CD4-positive, alpha-beta memory T cell (primary cell): ENCODE measurements at regions not wholly inside any gene's neighbourhood (a gene's known extent, or its start where the extent isn't known, plus 50 kb on each side); places are given as distances from the start of the nearest gene placed in this dataset.

Experiments used
- CTCF ChIA-PET: fragments of 350-600 bp; sonication (Branson Sonifier 250); formaldehyde crosslinking; loops from one replicate; lab custom pipeline; 2021; ENCODE audit warnings: inconsistent platforms; ENCODE audit not compliant: partially characterized antibody; lab: Charles Lee
- POLR2A ChIA-PET: fragments of 350-600 bp; sonication (Branson Sonifier 250); formaldehyde crosslinking; loops from one replicate; lab custom pipeline; 2021; ENCODE audit not compliant: partially characterized antibody; lab: Charles Lee
- DNase-seq, 5 donors: peaks; one replicate each; pipeline versions ENCODE4 v3.0.0 to v3.0.0-alpha.2; 2020 to 2022; ENCODE audit warnings: mixed read lengths in 1 of 5
- H3K27ac ChIP-seq: one replicate; pipeline ENCODE4 v1.7.0; 2013; ENCODE audit warnings: low read depth, low read length
- H3K27me3 ChIP-seq: 2 replicates; pipeline ENCODE4 v1.7.0; 2013; ENCODE audit warnings: mild to moderate bottlenecking, low read length, moderate library complexity; ENCODE audit not compliant: insufficient read depth
- H3K36me3 ChIP-seq: 2 replicates; pipeline ENCODE4 v1.7.0; 2013; ENCODE audit warnings: mild to moderate bottlenecking, low read length, moderate library complexity; ENCODE audit not compliant: insufficient read depth
- H3K4me1 ChIP-seq: 2 replicates; pipeline ENCODE4 v1.7.0; 2013; ENCODE audit warnings: mild to moderate bottlenecking, low read length, moderate library complexity; ENCODE audit not compliant: insufficient read depth
- H3K4me3 ChIP-seq, 2 donors: one replicate each; pipeline ENCODE4 v1.7.0; 2013; ENCODE audit warnings: low read length in 2 of 2, mild to moderate bottlenecking in 1 of 2
- H3K9me3 ChIP-seq, 2 donors: one replicate each; pipeline ENCODE4 v1.7.0; 2013; ENCODE audit warnings: low read length in 2 of 2, control low read depth in 1 of 2; ENCODE audit not compliant: control insufficient read depth in 1 of 2
- H3K27ac Mint-ChIP-seq, 7 donors: one replicate each; pipeline ENCODE4 v1.8.0; 2020 to 2021; ENCODE audit warnings: mixed read lengths in 7 of 7, mild to moderate bottlenecking in 6 of 7, inconsistent platforms in 3 of 7, moderate library complexity in 3 of 7
- H3K27me3 Mint-ChIP-seq, 2 donors: one replicate each; pipeline ENCODE4 v1.8.0; 2020 to 2021; ENCODE audit warnings: mixed read lengths in 2 of 2
- H3K36me3 Mint-ChIP-seq, 2 donors: one replicate each; pipeline ENCODE4 v1.8.0; 2020 to 2021; ENCODE audit warnings: mixed read lengths in 2 of 2, inconsistent platforms in 1 of 2, mild to moderate bottlenecking in 1 of 2
- H3K4me1 Mint-ChIP-seq, 4 donors: one replicate each; pipeline ENCODE4 v1.8.0; 2020 to 2021; ENCODE audit warnings: mixed read lengths in 4 of 4, mild to moderate bottlenecking in 1 of 4
- H3K4me3 Mint-ChIP-seq, 8 donors: one replicate each; pipeline ENCODE4 v1.8.0; 2020 to 2021; ENCODE audit warnings: mixed read lengths in 8 of 8, mild to moderate bottlenecking in 7 of 8, moderate library complexity in 6 of 8, inconsistent platforms in 3 of 8
- H3K9me3 Mint-ChIP-seq, 8 donors: one replicate each; pipeline ENCODE4 v1.8.0; 2020 to 2021; ENCODE audit warnings: mixed read lengths in 8 of 8, mild to moderate bottlenecking in 5 of 8, inconsistent platforms in 3 of 8, moderate library complexity in 1 of 8
- intact Hi-C: fragments of 100-400 bp; cut with micrococcal nuclease; formaldehyde crosslinking; loops from one replicate; pipeline ENCODE4 v1.15.1; 2023

GRCh38 chr5:125052584-125052983 is 306.1 kb upstream of the ZNF608 start:
- H3K27ac ChIP-seq: no peak overlapping the region
- no peaks in the 10 kb centered on the region for H3K27me3 ChIP-seq
- Mint-ChIP-seq H3K4me1 (no peaks in the 10 kb centered on the region), H3K9me3 (peaks cover 0 to 2% (median 0%) of the 10 kb centered on the region in 8 donors), H3K36me3 (no peaks in the 10 kb centered on the region), H3K27ac (no peak overlapping the region), H3K4me3 (no peak overlapping the region), H3K27me3 (no peaks in the 10 kb centered on the region)
- no peak for DNase-seq
- H3K36me3 ChIP-seq: no peaks in the 10 kb centered on the region
- CTCF ChIA-PET: no interaction called here
- intact Hi-C loops: no loop called here
- no peaks in the 10 kb centered on the region for H3K9me3 ChIP-seq
- no peak overlapping the region for H3K4me3 ChIP-seq
- H3K4me1 ChIP-seq: no peaks in the 10 kb centered on the region
- POLR2A ChIA-PET: no interaction called here

- H3K36me3 ChIP-seq: no peaks in the 10 kb centered on the region
Measured at GRCh38 chr5:125053179-125053578, 306.7 kb upstream of the ZNF608 start.

GRCh38 chr5:125054146-125054545 is 307.7 kb upstream of the ZNF608 start:
- ChIA-PET CTCF (no interaction called here), POLR2A (no interaction called here)
- no peaks in the 10 kb centered on the region for H3K4me1 Mint-ChIP-seq
- no peak overlapping the region for H3K4me3 Mint-ChIP-seq
- no peak overlapping the region for H3K27ac ChIP-seq
- H3K4me3 ChIP-seq: no peak overlapping the region
- H3K9me3 ChIP-seq: no peaks in the 10 kb centered on the region
- H3K4me1 ChIP-seq: no peaks in the 10 kb centered on the region
- intact Hi-C loops: no loop called here
- H3K27me3 Mint-ChIP-seq: no peaks in the 10 kb centered on the region
- H3K36me3 ChIP-seq: no peaks in the 10 kb centered on the region
- H3K36me3 Mint-ChIP-seq: no peaks in the 10 kb centered on the region
- DNase-seq: no peak
- no peaks in the 10 kb centered on the region for H3K27me3 ChIP-seq
- H3K9me3 Mint-ChIP-seq: peaks cover 0 to 2% (median 0%) of the 10 kb centered on the region in 8 donors
- no peak overlapping the region for H3K27ac Mint-ChIP-seq

More at GRCh38 chr5:125053179-125053578, 306.7 kb upstream of the ZNF608 start:
- intact Hi-C loops: no loop called here
- Histone ChIP-seq H3K27ac (no peak overlapping the region), H3K4me1 (no peaks in the 10 kb centered on the region), H3K9me3 (no peaks in the 10 kb centered on the region), H3K27me3 (no peaks in the 10 kb centered on the region), H3K4me3 (no peak overlapping the region)
- Mint-ChIP-seq H3K36me3 (no peaks in the 10 kb centered on the region), H3K27ac (no peak overlapping the region), H3K9me3 (peaks cover 0 to 2% (median 0%) of the 10 kb centered on the region in 8 donors), H3K4me3 (no peak overlapping the region), H3K4me1 (no peaks in the 10 kb centered on the region), H3K27me3 (no peaks in the 10 kb centered on the region)
- DNase-seq: no peak
- ChIA-PET CTCF (no interaction called here), POLR2A (no interaction called here)

- H3K4me1 ChIP-seq: no peaks in the 10 kb centered on the region
- H3K4me3 Mint-ChIP-seq: no peak overlapping the region
- DNase-seq: no peak
- H3K4me1 Mint-ChIP-seq: no peaks in the 10 kb centered on the region
- H3K27me3 ChIP-seq: no peaks in the 10 kb centered on the region
- intact Hi-C loops: no loop called here
- no peaks in the 10 kb centered on the region for H3K36me3 Mint-ChIP-seq
- H3K9me3 ChIP-seq: no peaks in the 10 kb centered on the region
- H3K36me3 ChIP-seq: no peaks in the 10 kb centered on the region
- no peaks in the 10 kb centered on the region for H3K27me3 Mint-ChIP-seq
- H3K4me3 ChIP-seq: no peak overlapping the region
- peaks cover 0 to 4% (median 0%) of the 10 kb centered on the region in 8 donors for H3K9me3 Mint-ChIP-seq
- H3K27ac Mint-ChIP-seq: no peak overlapping the region
- POLR2A ChIA-PET: no interaction called here
- CTCF ChIA-PET: no interaction called here
- no peak overlapping the region for H3K27ac ChIP-seq
Measured at GRCh38 chr5:125056671-125057485, 310.4 kb upstream of the ZNF608 start.

GRCh38 chr5:125057912-125058826 is 311.7 kb upstream of the ZNF608 start:
- peaks cover 0 to 2% (median 0%) of the 10 kb centered on the region in 8 donors for H3K9me3 Mint-ChIP-seq
- H3K27me3 ChIP-seq: no peaks in the 10 kb centered on the region
- H3K36me3 Mint-ChIP-seq: no peaks in the 10 kb centered on the region
- CTCF ChIA-PET: no interaction called here
- H3K27ac Mint-ChIP-seq: no peak overlapping the region
- H3K4me1 Mint-ChIP-seq: no peaks in the 10 kb centered on the region
- no peak overlapping the region for H3K27ac ChIP-seq
- no peaks in the 10 kb centered on the region for H3K27me3 Mint-ChIP-seq
- no peaks in the 10 kb centered on the region for H3K36me3 ChIP-seq
- no peak overlapping the region for H3K4me3 ChIP-seq
- DNase-seq: no peak
- no peaks in the 10 kb centered on the region for H3K9me3 ChIP-seq
- POLR2A ChIA-PET: no interaction called here
- H3K4me3 Mint-ChIP-seq: no peak overlapping the region
- H3K4me1 ChIP-seq: no peaks in the 10 kb centered on the region
- intact Hi-C loops: no loop called here

- Histone ChIP-seq H3K9me3 (no peaks in the 10 kb centered on the region), H3K36me3 (no peaks in the 10 kb centered on the region), H3K27ac (no peak overlapping the region), H3K4me1 (no peaks in the 10 kb centered on the region), H3K27me3 (no peaks in the 10 kb centered on the region), H3K4me3 (no peak overlapping the region)
- POLR2A ChIA-PET: no interaction called here
- intact Hi-C loops: no loop called here
- Mint-ChIP-seq H3K36me3 (no peaks in the 10 kb centered on the region), H3K4me1 (no peaks in the 10 kb centered on the region), H3K9me3 (peaks cover 0 to 2% (median 0%) of the 10 kb centered on the region in 8 donors), H3K27me3 (no peaks in the 10 kb centered on the region), H3K4me3 (no peak overlapping the region), H3K27ac (no peak overlapping the region)
- DNase-seq: no peak
- CTCF ChIA-PET: no interaction called here
Measured at GRCh38 chr5:125059255-125060002, 313.0 kb upstream of the ZNF608 start.

- Mint-ChIP-seq H3K36me3 (no peaks in the 10 kb centered on the region), H3K27ac (no peak overlapping the region), H3K4me3 (no peak overlapping the region), H3K4me1 (no peaks in the 10 kb centered on the region), H3K9me3 (peaks cover 0 to 3% (median under 1%) of the 10 kb centered on the region in 8 donors), H3K27me3 (no peaks in the 10 kb centered on the region)
- ChIA-PET CTCF (no interaction called here), POLR2A (no interaction called here)
- Histone ChIP-seq H3K4me1 (no peaks in the 10 kb centered on the region), H3K27ac (no peak overlapping the region), H3K36me3 (no peaks in the 10 kb centered on the region), H3K4me3 (no peak overlapping the region), H3K9me3 (no peaks in the 10 kb centered on the region), H3K27me3 (no peaks in the 10 kb centered on the region)
- no peak for DNase-seq
- intact Hi-C loops: no loop called here
Measured at GRCh38 chr5:125061726-125062125, 315.3 kb upstream of the ZNF608 start.
